Liver (tissue), 3 donors: ENCODE measurements at regions not wholly inside any gene's neighbourhood (a gene's known extent, or its start where the extent isn't known, plus 50 kb on each side); places are given as distances from the start of the nearest gene placed in this dataset.

Source experiments
- CTCF ChIP-seq: fragments of 150-350 bp; IDR thresholded peaks from 2 replicates; pipeline ENCODE4 v1.5.1; 2017; ENCODE audit warnings: improper control_type of control experiment, low read depth, low read length; ENCODE audit not compliant: missing input control
- NR2F2 ChIP-seq: IDR thresholded peaks from 2 replicates; pipeline ENCODE4 v1.6.1; 2016; ENCODE audit warnings: antibody characterized with exemption
- TAF1 ChIP-seq: conservative IDR thresholded peaks from 2 replicates; pipeline ENCODE4 v1.6.1; 2016; ENCODE audit warnings: antibody characterized with exemption, mild to moderate bottlenecking
- donor health status: healthy.
- donor health status: healthy.

GRCh38 chr20:20897145-20897544 is 184.7 kb upstream of the RALGAPA2 start:
- TF ChIP-seq NR2F2, result no peak
- no peak for TF ChIP-seq CTCF
- no peak for TF ChIP-seq TAF1
